CD4-positive, alpha-beta T cell (primary cell): ENCODE measurements at regions not wholly inside any gene's neighbourhood (a gene's known extent, or its start where the extent isn't known, plus 50 kb on each side); places are given as distances from the start of the nearest gene placed in this dataset.

ENCODE experiments used
- ATAC-seq: fragments of 200-7000 bp; cut with Tn5 transposase; one replicate; pipeline ENCODE4 v1.10.0; 2022; ENCODE audit warnings: mild to moderate bottlenecking; ENCODE audit not compliant: poor library complexity
- CTCF ChIA-PET: fragments of 350-600 bp; sonication (Branson Sonifier 250); formaldehyde crosslinking; loops from one replicate; lab custom pipeline; 2021; ENCODE audit warnings: antibody characterized with exemption, inconsistent platforms; lab: Charles Lee
- POLR2A ChIA-PET: fragments of 350-600 bp; sonication (Branson Sonifier 250); formaldehyde crosslinking; loops from one replicate; lab custom pipeline; 2021; ENCODE audit warnings: antibody characterized with exemption, inconsistent platforms; lab: Charles Lee
- DNase-seq, 14 experiments: peaks; one replicate each; pipeline ENCODE4 v3.0.0-alpha.2; 2013 to 2020; ENCODE audit warnings: mixed read lengths in 2 of 14
- H3K27ac ChIP-seq, 2 donors: one replicate each; pipeline versions ENCODE4 v1.5.1 to v1.7.0; 2013; ENCODE audit warnings: low read length in 2 of 2, low read depth in 1 of 2, mild to moderate bottlenecking in 1 of 2
- H3K27me3 ChIP-seq, 2 experiments: 1 replicate in 1 of 2; 2 replicates in 1 of 2; pipeline versions ENCODE4 v1.6.1 to v1.7.0; 2013; ENCODE audit warnings: low read length in 2 of 2, control low read depth in 1 of 2, mild to moderate bottlenecking in 1 of 2, moderate library complexity in 1 of 2; ENCODE audit not compliant: insufficient read depth in 2 of 2, control insufficient read depth in 1 of 2
- H3K36me3 ChIP-seq: one replicate; pipeline ENCODE4 v1.6.1; 2013; ENCODE audit warnings: low read length, control low read depth; ENCODE audit not compliant: insufficient read depth
- H3K4me1 ChIP-seq: one replicate; pipeline ENCODE4 v1.6.1; 2013; ENCODE audit warnings: low read length, control low read depth; ENCODE audit not compliant: insufficient read depth
- H3K4me3 ChIP-seq: one replicate; pipeline ENCODE4 v1.5.1; 2013; ENCODE audit warnings: mild to moderate bottlenecking, low read length, moderate library complexity
- H3K9me3 ChIP-seq, 2 experiments: 1 replicate in 1 of 2; 2 replicates in 1 of 2; pipeline versions ENCODE4 v1.6.1 to v1.7.0; 2013; ENCODE audit warnings: low read length in 2 of 2, mild to moderate bottlenecking in 2 of 2, control low read depth in 1 of 2, moderate library complexity in 1 of 2; ENCODE audit not compliant: control insufficient read depth in 1 of 2, insufficient read depth in 1 of 2
- H3K27ac Mint-ChIP-seq: one replicate; pipeline ENCODE4 v1.8.0; 2020; ENCODE audit warnings: mixed read lengths
- H3K27me3 Mint-ChIP-seq: one replicate; pipeline ENCODE4 v1.8.0; 2021; ENCODE audit warnings: mixed read lengths
- H3K36me3 Mint-ChIP-seq: one replicate; pipeline ENCODE4 v1.8.0; 2021; ENCODE audit warnings: low read depth, mixed read lengths
- H3K4me1 Mint-ChIP-seq: one replicate; pipeline ENCODE4 v1.8.0; 2021; ENCODE audit warnings: low read depth, mixed read lengths
- H3K4me3 Mint-ChIP-seq: one replicate; pipeline ENCODE4 v1.8.0; 2020; ENCODE audit warnings: mild to moderate bottlenecking, mixed read lengths
- H3K9me3 Mint-ChIP-seq: one replicate; pipeline ENCODE4 v1.8.0; 2020; ENCODE audit warnings: mixed read lengths
- intact Hi-C, 2 experiments: fragments of 100-400 bp; cut with DNase I in 1 of 2; cut with micrococcal nuclease in 1 of 2; formaldehyde crosslinking; loops; one replicate each; pipeline versions ENCODE4 v1.15.1 to v1.9.0; 2023 to 2025; cut with DNase I, micrococcal nuclease
- TF ChIP-seq, protein P1 (sequence below): fragments of 200-600 bp; IDR thresholded peaks from one replicate; pipeline ENCODE4 v1.8.0; 2022; ENCODE audit warnings: antibody characterized with exemption, mild to moderate bottlenecking

- no peak for ATAC-seq
- TF ChIP-seq, protein P1, sequence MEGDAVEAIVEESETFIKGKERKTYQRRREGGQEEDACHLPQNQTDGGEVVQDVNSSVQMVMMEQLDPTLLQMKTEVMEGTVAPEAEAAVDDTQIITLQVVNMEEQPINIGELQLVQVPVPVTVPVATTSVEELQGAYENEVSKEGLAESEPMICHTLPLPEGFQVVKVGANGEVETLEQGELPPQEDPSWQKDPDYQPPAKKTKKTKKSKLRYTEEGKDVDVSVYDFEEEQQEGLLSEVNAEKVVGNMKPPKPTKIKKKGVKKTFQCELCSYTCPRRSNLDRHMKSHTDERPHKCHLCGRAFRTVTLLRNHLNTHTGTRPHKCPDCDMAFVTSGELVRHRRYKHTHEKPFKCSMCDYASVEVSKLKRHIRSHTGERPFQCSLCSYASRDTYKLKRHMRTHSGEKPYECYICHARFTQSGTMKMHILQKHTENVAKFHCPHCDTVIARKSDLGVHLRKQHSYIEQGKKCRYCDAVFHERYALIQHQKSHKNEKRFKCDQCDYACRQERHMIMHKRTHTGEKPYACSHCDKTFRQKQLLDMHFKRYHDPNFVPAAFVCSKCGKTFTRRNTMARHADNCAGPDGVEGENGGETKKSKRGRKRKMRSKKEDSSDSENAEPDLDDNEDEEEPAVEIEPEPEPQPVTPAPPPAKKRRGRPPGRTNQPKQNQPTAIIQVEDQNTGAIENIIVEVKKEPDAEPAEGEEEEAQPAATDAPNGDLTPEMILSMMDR: no peak
- H3K27ac Mint-ChIP-seq: no peak overlapping the region
- Histone ChIP-seq H3K27ac (no peak overlapping the region), H3K4me3 (no peak overlapping the region), H3K36me3 (no peaks in the 10 kb centered on the region), H3K27me3 (no peaks in the 10 kb centered on the region), H3K4me1 (no peaks in the 10 kb centered on the region), H3K9me3 (no peaks in the 10 kb centered on the region)
- no peak for DNase-seq
- no peak overlapping the region for H3K4me3 Mint-ChIP-seq
- ChIA-PET POLR2A (no interaction called here), CTCF (no interaction called here)
- intact Hi-C loops: no loop called here
- no peaks in the 10 kb centered on the region for H3K36me3 Mint-ChIP-seq
- no peaks in the 10 kb centered on the region for H3K27me3 Mint-ChIP-seq
- H3K9me3 Mint-ChIP-seq: peaks cover 14% of the 10 kb centered on the region
- no peaks in the 10 kb centered on the region for H3K4me1 Mint-ChIP-seq
Measured at GRCh38 chr4:137025484-137026059, 506.7 kb downstream of the PCDH18 start.

GRCh38 chr4:137015426-137016409 is 516.6 kb downstream of the PCDH18 start:
- H3K27ac Mint-ChIP-seq: no peak overlapping the region
- no peak for ATAC-seq
- H3K27me3 Mint-ChIP-seq: no peaks in the 10 kb centered on the region
- no peaks in the 10 kb centered on the region for H3K4me1 Mint-ChIP-seq
- DNase-seq: no peak
- H3K36me3 Mint-ChIP-seq: no peaks in the 10 kb centered on the region
- H3K4me3 Mint-ChIP-seq: no peak overlapping the region
- Histone ChIP-seq H3K9me3 (no peaks in the 10 kb centered on the region), H3K27ac (no peak overlapping the region), H3K27me3 (no peaks in the 10 kb centered on the region), H3K36me3 (no peaks in the 10 kb centered on the region), H3K4me1 (no peaks in the 10 kb centered on the region), H3K4me3 (no peak overlapping the region)
- ChIA-PET CTCF (no interaction called here), POLR2A (no interaction called here)
- intact Hi-C loops: no loop called here
- peaks cover 2% of the 10 kb centered on the region for H3K9me3 Mint-ChIP-seq
- TF ChIP-seq, protein P1: no peak

DNA sequence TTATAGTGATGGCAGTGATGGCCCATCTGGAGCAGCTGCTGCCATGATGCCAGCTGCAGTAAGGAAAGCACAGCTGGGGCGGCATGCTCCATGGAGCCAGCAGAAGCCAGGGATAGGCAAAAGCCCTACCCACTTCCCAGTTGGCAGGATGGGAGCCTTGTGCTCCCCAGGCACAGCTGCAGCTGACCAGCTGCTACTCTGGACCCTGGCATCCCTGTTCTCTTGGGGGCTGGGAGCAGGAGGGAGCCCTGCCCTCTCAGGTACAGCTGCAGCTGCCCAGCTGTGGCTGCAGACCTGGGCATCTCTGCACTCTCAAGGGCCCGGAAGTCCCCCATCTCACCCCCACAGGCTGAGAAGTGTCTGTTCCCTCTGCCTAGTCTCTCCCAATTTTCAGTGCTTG is 531.9 kb downstream of the PCDH18 start:
- no peak overlapping the region for H3K4me3 ChIP-seq
- Mint-ChIP-seq H3K4me3 (no peak overlapping the region), H3K27ac (no peak overlapping the region), H3K36me3 (no peaks in the 10 kb centered on the region), H3K4me1 (no peaks in the 10 kb centered on the region), H3K27me3 (no peaks in the 10 kb centered on the region), H3K9me3 (peaks cover 16% of the 10 kb centered on the region)
- H3K4me1 ChIP-seq: no peaks in the 10 kb centered on the region
- peaks cover 5 to 24% of the 10 kb centered on the region in 2 experiments for H3K9me3 ChIP-seq
- ATAC-seq (no peak), DNase-seq (no peak)
- TF ChIP-seq, protein P1: no peak
- intact Hi-C loops: no loop called here
- no peak overlapping the region for H3K27ac ChIP-seq
- H3K36me3 ChIP-seq: no peaks in the 10 kb centered on the region
- CTCF ChIA-PET: no interaction called here
- POLR2A ChIA-PET: no interaction called here
- H3K27me3 ChIP-seq: no peaks in the 10 kb centered on the region
